GM19467 (cell line): ENCODE measurements at regions not wholly inside any gene's neighbourhood (a gene's known extent, or its start where the extent isn't known, plus 50 kb on each side); places are given as distances from the start of the nearest gene placed in this dataset.
"Not testable (repeated sequence)": the region's sequence is repeated elsewhere in the genome, so short reads cannot be mapped to it uniquely, and the experiment has no call there.

Experiments
- ATAC-seq: cut with Tn5 transposase; IDR thresholded peaks from one replicate; pipeline ENCODE4 v1.9.1; 2021; ENCODE audit warnings: mild to moderate bottlenecking, moderate library complexity; ENCODE audit not compliant: unreplicated experiment

- ATAC-seq: no peak
Measured at GRCh38 chr2:187206471-187206870, 241.6 kb downstream of the CALCRL start.

- ATAC-seq: no peak
Measured at GRCh38 chr2:187206071-187206470, 242.0 kb downstream of the CALCRL start.

- ATAC-seq: no peak
Measured at GRCh38 chr2:187198136-187198535, 249.9 kb downstream of the CALCRL start.

- ATAC-seq: no peak
Measured at GRCh38 chr2:187194049-187194448, 254.0 kb downstream of the CALCRL start.

- ATAC-seq: no peak
Measured at GRCh38 chr2:187188783-187189631, 259.0 kb downstream of the CALCRL start.

GRCh38 chr2:187187519-187187918, 260.5 kb downstream of the CALCRL start:
- no peak for ATAC-seq

- no peak for ATAC-seq
Measured at GRCh38 chr2:187180529-187180928, 267.5 kb downstream of the CALCRL start.

GRCh38 chr2:187178876-187179275, 269.2 kb downstream of the CALCRL start:
- ATAC-seq: not testable (repeated sequence)

- no peak for ATAC-seq
Measured at GRCh38 chr2:187177253-187177652, 270.8 kb downstream of the CALCRL start.

GRCh38 chr2:187174582-187174981, 273.5 kb downstream of the CALCRL start:
- ATAC-seq: no peak

GRCh38 chr2:187171318-187171717, 276.7 kb downstream of the CALCRL start:
- no peak for ATAC-seq

- ATAC-seq: no peak
Measured at GRCh38 chr2:187169864-187170263, 278.2 kb downstream of the CALCRL start.

GRCh38 chr2:187168720-187169713, 279.0 kb downstream of the CALCRL start:
- peak; percentile 58 for ATAC-seq

- no peak for ATAC-seq
Measured at GRCh38 chr2:187167491-187167890, 280.6 kb downstream of the CALCRL start.

GRCh38 chr2:187165936-187166610, 282.0 kb downstream of the CALCRL start:
- no peak for ATAC-seq

GRCh38 chr2:187158452-187158851, 289.6 kb downstream of the CALCRL start:
- ATAC-seq: no peak

- no peak for ATAC-seq
Measured at GRCh38 chr2:187157046-187157445, 291.0 kb downstream of the CALCRL start.

- ATAC-seq: no peak
Measured at GRCh38 chr2:187155476-187155875, 292.6 kb downstream of the CALCRL start.

GRCh38 chr2:187150670-187151069, 297.4 kb downstream of the CALCRL start:
- ATAC-seq: no peak

- no peak for ATAC-seq
Measured at GRCh38 chr2:187148059-187148714, 299.2 kb upstream of the ZSWIM2 start.
